Heart left ventricle (tissue), 16 donors: ENCODE measurements at regions not wholly inside any gene's neighbourhood (a gene's known extent, or its start where the extent isn't known, plus 50 kb on each side); places are given as distances from the start of the nearest gene placed in this dataset.

Experiments used
- ATAC-seq, 4 donors: fragments of 200-7000 bp; cut with Tn5 transposase; one replicate each; pipeline ENCODE4 v1.9.1; 2020 to 2022; ENCODE audit warnings: moderate library complexity in 4 of 4, mild to moderate bottlenecking in 3 of 4, moderate number of reproducible peaks in 1 of 4
- DNase-seq, 5 donors: peaks; one replicate each; pipeline ENCODE4 v3.0.0-alpha.2; 2020
- H3K27ac ChIP-seq, 12 donors: fragments of 200-600 bp; sonication (generic) in 4 of 12; one replicate each; pipeline versions ENCODE4 v1.5.0 to v1.8.0; 2016 to 2022; ENCODE audit warnings: mild to moderate bottlenecking in 2 of 12
- H3K27me3 ChIP-seq, 9 donors: fragments of 200-600 bp; sonication (generic) in 2 of 9; one replicate each; pipeline versions ENCODE4 v1.5.1 to v1.8.0; 2016 to 2022; ENCODE audit warnings: mild to moderate bottlenecking in 3 of 9
- H3K36me3 ChIP-seq, 9 donors: fragments of 200-600 bp; sonication (generic) in 2 of 9; one replicate each; pipeline versions ENCODE4 v1.5.0 to v1.8.0; 2018 to 2022; ENCODE audit warnings: mild to moderate bottlenecking in 2 of 9
- H3K4me1 ChIP-seq, 12 donors: fragments of 200-600 bp; sonication (generic) in 4 of 12; one replicate each; pipeline versions ENCODE4 v1.5.0 to v1.8.0; 2016 to 2022; ENCODE audit warnings: mild to moderate bottlenecking in 3 of 12
- H3K4me3 ChIP-seq, 12 donors: fragments of 200-600 bp; sonication (generic) in 4 of 12; one replicate each; pipeline versions ENCODE4 v1.5.0 to v1.8.0; 2017 to 2022; ENCODE audit warnings: mild to moderate bottlenecking in 9 of 12, moderate library complexity in 4 of 12
- H3K9me3 ChIP-seq, 12 donors: fragments of 200-600 bp; sonication (generic) in 4 of 12; one replicate each; pipeline versions ENCODE4 v1.5.0 to v1.8.0; 2016 to 2022; ENCODE audit warnings: mild to moderate bottlenecking in 1 of 12
- POLR2A ChIP-seq, 2 donors: fragments of 450-650 bp; IDR thresholded peaks; one replicate each; pipeline ENCODE4 v1.6.1; 2017; ENCODE audit warnings: antibody characterized with exemption in 2 of 2, mild to moderate bottlenecking in 2 of 2, moderate library complexity in 2 of 2
- WGBS, 4 donors: extraction: QIAGEN DNeasy Blood & Tissue Kit in 2 of 4; methylation state at CpG; one replicate each; pipeline versions ENCODE4 v1.1.5 to v1.1.7; 2013 to 2018; 5-methylcytosine and 5-hydroxymethylcytosine counted together
- intact Hi-C, 10 donors: fragments of 100-400 bp; cut with DNase I; formaldehyde crosslinking; loops; one replicate each; pipeline versions ENCODE4 v1.11.1 to v1.14.2; 2022
- TF ChIP-seq, protein P1 (sequence below), 12 donors: fragments of 200-600 bp; sonication (generic) in 4 of 12; IDR thresholded peaks; one replicate each; pipeline versions ENCODE4 v1.5.0 to v1.8.0; 2018 to 2022; ENCODE audit warnings: antibody characterized with exemption in 12 of 12, mild to moderate bottlenecking in 5 of 12
- donor health status: ischemic (EF 13 %, LVEDD 7.1; RV severe dilation, severe dysfunction).
- donor health status: healthy with polysubstance abuse.
- donor health status: DM: no; HTN: yes; CAD: no.
- donor health status: DM: no; HTN: no; CAD: no.
- donor health status: ischemic (EF 25% LVEDD 6.9; RV normal size, moderate dysfunction).
- donor health status: ischemic (EF 25% LVEDD 5.7; RV mildly dilated, moderate dysfunction).
- donor health status: healthy.
- donor health status: DM: yes; HTN: yes; CAD: no.
- donor health status: ischemic (EF 35%, LVEDD 5.7; RV mildly dilated, moderate dysfunction).
- donor health status: nonischemic (EF 11% LVEDD 7.7; RV severe dilation, severe dysfunction).
- donor health status: DM: yes; HTN: yes; CAD: no.
- donor health status: PGD.
- donor health status: ischemic (EF 29% LVEDD 5.4; RV normal size, mild dysfunction).
- donor health status: nonischemic (EF 23%, LVEDD 6.1; RV moderate dilation, normal function).

DNA sequence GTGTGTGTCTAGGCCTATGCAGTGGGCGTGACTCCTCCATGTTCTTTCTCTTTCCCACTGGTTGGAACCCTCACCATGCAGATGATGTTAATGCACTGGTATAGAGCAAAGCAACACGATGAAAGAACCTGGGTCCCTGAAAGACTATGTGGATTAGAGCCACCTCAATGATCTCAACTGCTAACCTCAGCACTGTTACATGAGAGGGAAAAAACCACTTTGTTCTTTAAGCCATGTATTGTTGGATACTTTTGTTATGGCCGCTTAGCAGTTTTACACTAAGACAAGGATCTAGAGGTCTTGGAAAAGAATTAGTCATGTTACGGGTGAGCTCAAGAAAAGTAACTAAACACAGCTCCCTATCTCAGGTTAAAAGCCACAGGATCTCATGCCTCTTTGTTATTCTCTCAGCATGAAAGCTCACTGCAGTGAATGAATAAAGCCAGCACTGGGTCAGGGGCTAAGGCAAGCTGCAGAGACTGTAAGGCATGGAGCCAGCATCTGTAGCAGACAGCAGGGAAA, 56.6 kb upstream of the RBBP6 start:
- intact Hi-C loops: no loop called here
- no peak for ATAC-seq
- WGBS, 4 donors: 68 to 70% (median 69%) methylated on average over 4 of the region's 4 CpGs
- TF ChIP-seq, protein P1, sequence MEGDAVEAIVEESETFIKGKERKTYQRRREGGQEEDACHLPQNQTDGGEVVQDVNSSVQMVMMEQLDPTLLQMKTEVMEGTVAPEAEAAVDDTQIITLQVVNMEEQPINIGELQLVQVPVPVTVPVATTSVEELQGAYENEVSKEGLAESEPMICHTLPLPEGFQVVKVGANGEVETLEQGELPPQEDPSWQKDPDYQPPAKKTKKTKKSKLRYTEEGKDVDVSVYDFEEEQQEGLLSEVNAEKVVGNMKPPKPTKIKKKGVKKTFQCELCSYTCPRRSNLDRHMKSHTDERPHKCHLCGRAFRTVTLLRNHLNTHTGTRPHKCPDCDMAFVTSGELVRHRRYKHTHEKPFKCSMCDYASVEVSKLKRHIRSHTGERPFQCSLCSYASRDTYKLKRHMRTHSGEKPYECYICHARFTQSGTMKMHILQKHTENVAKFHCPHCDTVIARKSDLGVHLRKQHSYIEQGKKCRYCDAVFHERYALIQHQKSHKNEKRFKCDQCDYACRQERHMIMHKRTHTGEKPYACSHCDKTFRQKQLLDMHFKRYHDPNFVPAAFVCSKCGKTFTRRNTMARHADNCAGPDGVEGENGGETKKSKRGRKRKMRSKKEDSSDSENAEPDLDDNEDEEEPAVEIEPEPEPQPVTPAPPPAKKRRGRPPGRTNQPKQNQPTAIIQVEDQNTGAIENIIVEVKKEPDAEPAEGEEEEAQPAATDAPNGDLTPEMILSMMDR (IDR thresholded peaks at IDR 0.05): no peak
- no peak for TF ChIP-seq POLR2A (IDR thresholded peaks at IDR 0.05)
- Histone ChIP-seq H3K4me3 (no peak overlapping the region), H3K36me3 (no peaks in the 10 kb centered on the region), H3K27ac (no peak overlapping the region), H3K9me3 (peaks cover 0 to 5% (median 0%) of the 10 kb centered on the region in 12 donors), H3K27me3 (peaks cover 0 to 5% (median 0%) of the 10 kb centered on the region in 9 donors), H3K4me1 (no peaks in the 10 kb centered on the region)
- no peak for DNase-seq

DNA sequence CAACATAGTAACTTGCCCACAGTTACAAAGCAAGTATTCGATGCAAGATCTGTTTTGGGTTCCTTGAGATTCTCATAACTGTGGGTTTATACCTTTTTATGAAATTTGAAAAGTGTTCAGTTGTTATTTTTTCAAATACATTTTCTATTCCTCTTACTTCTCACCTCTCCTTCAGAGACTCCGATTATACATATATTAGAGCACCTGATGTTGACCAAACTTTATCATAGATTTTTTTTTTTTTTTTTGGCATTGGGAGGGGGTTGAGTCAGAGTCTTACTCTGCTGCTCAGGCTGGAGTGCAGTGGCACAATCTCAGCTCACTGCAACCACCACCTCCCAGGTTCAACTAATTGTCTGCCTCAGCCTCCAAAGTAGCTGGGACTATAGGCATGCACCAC, 51.3 kb upstream of the RBBP6 start:
- WGBS, 4 donors: 46 to 92% (median 66%) methylated on average over 2 of the region's 2 CpGs
- TF ChIP-seq, protein P1 (IDR thresholded peaks at IDR 0.05): no peak
- TF ChIP-seq POLR2A (IDR thresholded peaks at IDR 0.05): no peak
- intact Hi-C loops: no loop called here

More for the DNA sequence above, 51.3 kb upstream of the RBBP6 start:
- peaks cover 0 to 13% (median 2%) of the 10 kb centered on the region in 12 donors for H3K9me3 ChIP-seq
- H3K36me3 ChIP-seq: no peaks in the 10 kb centered on the region
- ATAC-seq (no peak), DNase-seq (no peak)
- H3K4me3 ChIP-seq: no peak overlapping the region
- H3K4me1 ChIP-seq: no peaks in the 10 kb centered on the region
- H3K27ac ChIP-seq: no peak overlapping the region
- H3K27me3 ChIP-seq: peaks cover 0 to 7% (median 0%) of the 10 kb centered on the region in 9 donors
